LHCN-M2 (cell line): ENCODE measurements at regions not wholly inside any gene's neighbourhood (a gene's known extent, or its start where the extent isn't known, plus 50 kb on each side); places are given as distances from the start of the nearest gene placed in this dataset.

ENCODE experiments used
- DNase-seq: peaks from one replicate; pipeline ENCODE4 v3.0.0-alpha.2; 2012; ENCODE audit warnings: low read depth

DNA sequence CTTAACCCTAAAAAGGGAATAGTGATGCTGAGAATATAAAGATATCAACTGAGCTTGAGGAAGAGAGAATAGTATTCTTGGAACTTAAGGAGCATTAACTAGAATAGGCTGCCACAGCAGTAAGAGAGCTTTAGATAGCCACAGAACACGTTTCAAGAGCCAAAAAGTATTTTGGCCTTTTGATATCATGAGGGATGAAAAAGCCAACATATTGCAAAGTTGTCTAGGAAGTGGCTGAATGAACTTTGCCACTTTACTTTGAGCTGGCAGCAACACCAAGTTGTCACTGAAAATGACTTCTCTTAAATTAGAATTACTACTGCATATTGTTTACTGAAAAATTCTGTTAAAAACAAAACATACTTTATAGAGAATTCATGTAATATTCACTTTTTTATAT lies 1476.2 kb downstream of the MRPL39 start:
- no peak for DNase-seq

DNA sequence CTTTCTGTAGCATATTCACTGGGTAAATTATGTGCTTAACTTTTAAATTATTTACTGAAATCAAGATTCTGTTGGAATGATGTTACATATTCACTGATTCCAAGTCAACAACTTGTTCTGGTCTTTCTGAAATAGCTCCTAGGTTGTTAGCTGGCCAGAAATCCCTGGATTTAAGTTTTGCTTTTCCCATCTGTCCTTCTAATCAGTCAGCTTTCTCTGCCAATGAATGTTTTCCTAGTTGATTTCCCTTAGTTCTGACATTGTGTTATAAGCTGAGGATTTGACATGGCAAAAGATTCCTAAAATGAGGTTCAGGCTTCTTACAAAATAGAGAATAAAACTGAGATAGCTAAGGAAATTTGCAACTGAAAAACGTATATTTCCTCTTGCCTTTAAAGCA lies 1479.6 kb downstream of the MRPL39 start:
- no peak for DNase-seq

DNA sequence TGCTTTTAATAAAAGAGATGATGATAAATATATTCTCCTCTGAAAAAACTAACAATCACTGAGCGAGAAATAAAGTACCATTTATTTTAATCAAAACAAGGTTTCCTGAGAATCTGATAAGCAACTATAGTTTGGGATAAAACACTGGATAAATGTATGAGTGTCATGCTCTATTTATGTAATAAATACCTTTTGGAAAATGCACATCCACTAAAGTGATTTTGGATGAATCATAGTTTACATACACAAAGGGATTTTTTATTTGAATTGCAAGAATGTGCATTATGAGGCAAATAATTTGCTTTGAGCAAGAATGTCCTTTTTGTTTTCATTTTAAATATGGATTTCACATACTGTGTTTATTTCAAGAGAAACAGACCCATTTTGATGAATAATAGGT lies 1483.5 kb downstream of the MRPL39 start:
- DNase-seq, result no peak

DNA sequence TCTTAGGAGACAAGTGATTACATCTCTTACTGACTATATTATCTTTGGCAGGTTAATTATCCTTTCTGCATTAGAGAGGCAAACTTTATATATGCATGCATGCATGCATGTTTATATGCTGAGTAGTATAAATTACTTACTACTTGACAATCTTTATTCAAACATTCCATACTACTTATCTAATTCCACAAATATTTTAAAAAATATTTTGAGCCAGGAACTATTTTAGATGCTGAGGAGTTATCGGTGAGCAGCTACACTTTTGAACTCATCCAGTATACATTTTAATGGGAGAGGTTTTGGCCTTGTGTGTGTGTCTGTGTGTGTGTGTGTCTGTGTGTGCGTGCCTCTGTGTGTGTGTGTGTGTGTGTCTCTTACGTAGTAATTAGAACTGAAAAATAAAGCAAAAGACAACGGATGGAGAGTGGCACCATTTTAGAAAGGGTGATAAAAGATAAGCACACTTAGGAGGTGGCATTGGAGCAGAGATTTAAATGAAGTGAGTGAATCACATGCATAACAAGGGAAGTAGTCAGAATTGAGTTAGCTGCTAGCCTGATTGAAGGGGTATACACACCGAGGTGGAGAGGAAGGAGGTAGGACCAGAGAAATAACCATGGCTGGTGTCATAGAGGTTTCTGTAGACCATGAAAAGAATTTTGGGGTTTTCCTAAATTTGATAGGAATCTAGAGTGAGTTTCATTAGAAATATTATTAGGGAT lies 1488.4 kb downstream of the MRPL39 start:
- no peak for DNase-seq

DNA sequence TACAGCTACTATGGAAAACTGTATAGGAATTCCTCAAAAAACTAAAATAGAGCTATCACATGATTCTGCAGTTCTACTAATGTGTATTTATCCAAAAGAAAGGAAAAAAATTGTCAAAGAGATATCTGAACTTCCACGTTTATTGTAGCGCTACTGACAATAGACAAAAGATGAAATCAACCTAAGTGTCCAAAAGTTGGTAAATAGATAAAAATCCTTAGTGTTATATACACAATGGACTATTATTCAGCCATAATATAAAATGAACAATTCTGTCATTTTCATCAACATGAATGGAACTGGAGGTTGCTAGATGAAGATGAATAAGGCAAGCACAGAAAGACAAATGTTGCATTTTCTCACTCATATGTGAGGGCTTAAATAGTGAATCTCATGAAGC lies 1492.1 kb downstream of the MRPL39 start:
- no peak for DNase-seq

DNA sequence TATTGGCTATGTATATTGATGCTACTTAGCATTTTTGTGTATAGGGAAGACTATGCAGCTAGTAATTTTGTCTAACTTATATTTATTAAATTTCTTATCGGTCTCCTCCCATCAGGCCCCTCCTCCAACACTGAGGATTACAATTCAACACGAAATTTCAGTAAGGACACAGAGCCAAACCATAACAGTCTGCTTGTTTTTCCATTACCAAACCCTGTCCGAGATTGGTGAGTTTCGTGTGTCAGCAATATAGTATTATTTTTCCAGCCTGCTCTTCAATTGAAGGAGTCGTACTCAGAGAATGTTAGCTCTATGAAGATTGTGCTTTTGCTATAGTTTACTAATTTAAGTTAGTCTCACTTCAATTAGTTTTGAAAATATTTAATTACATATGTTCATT lies 1495.3 kb downstream of the MRPL39 start:
- DNase-seq, result no peak

DNA sequence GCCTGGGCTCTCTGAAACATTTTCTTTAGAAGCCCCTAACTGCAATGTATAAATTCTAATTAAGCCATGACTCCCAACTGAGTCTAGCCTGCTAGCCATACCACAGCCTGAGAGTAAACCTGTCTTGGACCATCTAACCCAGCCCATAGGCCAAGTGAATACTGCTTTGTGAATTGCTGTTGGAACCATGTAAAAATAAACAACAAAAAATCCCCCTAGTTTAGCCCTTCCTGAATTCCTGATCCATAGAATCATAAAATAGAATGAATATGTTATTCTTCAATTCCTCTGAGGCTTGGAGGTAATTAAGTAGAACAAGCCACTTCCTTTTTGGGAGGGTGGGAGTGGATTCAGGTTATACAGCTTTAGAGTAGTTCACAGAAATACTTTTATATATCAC lies 1496.4 kb downstream of the MRPL39 start:
- no peak for DNase-seq

DNA sequence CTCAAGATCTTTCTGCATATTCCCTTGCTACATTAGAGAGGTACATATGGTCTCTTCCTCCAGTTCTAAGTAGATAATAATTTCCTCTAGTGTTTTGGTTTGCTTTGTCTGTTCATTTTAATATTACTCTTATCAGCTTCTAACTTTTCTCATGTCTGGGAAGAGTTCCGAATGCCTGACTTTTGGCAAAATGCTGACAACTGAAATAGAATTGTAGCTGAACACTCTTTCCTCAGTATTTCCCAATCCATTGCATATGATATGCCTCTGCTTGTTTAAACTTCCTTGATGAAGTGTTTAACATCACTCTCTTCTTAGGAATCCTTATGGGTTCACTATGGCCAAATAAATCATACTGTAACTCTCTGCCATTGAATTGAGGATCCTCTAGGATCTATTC lies 1510.1 kb downstream of the MRPL39 start:
- no peak for DNase-seq

DNA sequence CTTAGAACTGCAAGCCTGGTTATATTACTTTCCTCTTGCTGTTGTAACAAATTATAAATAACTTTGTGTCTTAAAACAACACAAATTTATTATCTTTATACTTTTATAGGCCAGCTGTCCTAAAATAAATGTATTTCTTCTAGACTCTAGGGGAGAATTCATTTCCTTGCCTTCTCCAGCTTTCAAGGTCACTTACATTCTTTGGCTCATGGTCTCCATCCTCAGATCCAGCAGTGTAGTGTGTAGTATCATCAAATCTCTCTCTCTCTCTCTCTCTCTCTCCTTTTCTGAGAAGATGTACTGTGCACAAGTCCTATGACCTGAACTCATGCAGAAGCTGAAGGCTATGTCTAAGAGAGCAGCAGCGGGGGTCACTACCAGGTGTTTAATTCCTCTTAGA lies 1510.6 kb downstream of the MRPL39 start:
- no peak for DNase-seq

DNA sequence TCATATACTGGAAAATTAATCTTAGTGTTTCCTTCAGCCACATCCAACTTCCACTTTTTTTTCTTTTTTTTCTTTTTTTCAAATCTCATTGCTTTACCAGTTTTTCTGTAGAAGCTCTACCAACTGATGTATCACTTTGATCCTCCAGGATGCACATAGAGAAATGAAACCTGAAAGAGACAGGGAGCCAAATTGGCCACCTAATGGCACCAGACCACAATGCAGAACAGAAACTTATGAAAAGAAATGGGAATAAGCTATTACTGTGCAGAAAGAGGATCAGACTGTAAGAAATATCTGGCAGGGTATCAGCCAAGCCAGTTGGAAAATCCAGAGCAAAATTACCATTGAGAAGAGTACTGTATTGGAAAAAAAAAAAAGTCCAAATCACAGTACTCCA lies 1514.2 kb downstream of the MRPL39 start:
- no peak for DNase-seq

DNA sequence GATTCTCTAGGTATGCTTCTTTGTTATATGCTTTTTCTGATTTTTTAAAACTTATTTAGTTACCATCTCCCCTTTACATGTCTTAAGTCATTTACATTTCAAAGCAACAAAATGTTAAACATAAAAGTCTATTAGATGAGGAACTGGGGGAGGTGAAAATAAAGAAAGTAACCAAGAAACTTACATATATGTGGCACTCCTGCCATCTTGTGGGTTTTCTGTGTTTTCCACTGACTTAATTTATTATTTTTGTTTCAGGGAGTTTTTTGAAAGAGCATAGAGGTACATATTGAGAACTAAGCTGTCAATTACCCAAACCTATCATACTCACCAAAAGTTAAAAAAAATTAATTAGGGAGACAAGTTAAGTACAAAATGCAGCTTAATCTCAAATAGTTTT lies 1531.1 kb downstream of the MRPL39 start:
- DNase-seq, result no peak

DNA sequence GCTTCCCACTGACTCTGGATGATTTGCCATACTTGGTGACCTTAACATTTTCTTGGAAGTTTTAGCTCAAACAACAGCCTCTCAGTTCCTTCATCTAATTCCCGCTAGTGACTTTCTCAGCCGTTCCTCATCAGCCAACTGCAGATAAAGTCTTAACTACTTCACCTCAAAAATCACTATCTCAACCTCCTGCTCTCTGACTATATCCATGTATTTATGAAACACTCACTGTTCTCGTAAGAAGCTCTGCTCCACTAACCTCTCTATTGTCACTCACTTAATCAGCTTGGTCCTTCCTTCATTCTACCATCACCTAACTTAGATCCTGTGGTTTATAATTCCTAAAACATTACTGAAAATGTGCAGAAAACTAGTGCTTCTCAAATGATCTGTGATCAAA lies 1551.6 kb downstream of the MRPL39 start:
- DNase-seq, result no peak

DNA sequence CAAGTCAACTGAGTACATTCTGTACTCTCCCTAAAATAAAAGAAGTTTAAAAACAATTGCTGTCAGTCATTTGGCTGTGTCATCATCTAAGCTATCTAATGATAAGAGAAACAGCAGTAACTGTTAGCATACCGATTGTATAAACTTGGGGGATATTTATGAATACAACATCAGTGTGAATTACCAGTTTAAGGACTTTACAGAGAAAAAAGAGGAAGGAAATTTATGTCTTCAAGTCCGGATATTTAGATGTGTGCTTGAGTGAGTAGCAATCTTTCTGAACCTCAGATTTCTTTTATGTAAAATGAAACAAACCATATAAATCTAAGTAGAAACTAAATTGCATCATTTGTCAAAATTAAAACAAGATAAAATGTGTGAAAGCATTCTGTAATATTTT lies 1557.0 kb downstream of the MRPL39 start:
- no peak for DNase-seq

DNA sequence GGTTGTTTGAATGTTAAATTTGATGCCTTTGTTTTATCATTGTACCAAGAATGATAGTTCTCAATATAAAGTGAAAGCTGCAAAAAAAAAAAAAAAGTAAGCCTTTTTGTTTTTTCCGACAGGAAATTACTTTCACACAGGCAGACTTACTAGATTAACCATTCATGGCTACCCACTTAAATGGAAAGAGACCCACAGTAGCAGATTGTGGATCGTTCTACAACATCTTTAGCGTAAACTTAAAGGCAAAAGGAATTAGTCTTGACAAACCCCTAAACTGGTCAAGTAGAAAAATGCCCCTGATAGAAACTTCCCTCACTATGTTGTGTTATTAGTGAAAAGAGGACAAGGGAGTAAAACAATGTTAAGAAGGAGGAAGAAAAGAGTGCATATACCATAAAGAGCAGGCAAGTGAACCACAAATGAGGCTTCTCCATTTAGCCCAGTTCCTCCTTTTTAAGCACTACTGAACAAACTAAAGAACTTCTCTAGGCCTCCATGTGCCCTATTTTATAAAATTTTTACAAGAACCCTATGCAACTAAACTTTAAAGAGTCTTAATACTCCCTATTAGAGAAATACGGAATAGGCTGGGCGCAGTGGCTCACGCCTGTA lies 1560.3 kb downstream of the MRPL39 start:
- no peak for DNase-seq

DNA sequence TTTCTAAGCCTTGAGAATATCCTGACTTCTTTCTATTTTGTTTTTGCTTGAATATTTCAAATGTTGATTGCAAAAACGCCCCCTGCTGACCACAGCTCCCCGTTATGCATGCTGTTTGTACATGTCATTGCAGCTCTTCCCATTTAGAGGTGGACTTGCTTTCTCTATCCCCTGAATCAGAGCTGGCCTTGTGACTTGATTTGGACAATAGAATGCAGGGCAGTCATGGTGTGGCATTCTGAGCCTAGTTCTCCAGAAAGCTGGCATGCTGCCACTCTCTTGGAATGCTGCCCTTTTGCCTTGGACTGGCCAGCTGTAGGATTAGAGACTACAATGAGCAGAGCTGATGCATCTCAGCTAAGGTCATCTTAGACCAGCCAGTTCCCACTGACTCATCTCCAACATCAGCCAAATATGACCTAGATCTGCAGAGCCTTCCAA lies 1561.5 kb downstream of the MRPL39 start:
- no peak for DNase-seq

DNA sequence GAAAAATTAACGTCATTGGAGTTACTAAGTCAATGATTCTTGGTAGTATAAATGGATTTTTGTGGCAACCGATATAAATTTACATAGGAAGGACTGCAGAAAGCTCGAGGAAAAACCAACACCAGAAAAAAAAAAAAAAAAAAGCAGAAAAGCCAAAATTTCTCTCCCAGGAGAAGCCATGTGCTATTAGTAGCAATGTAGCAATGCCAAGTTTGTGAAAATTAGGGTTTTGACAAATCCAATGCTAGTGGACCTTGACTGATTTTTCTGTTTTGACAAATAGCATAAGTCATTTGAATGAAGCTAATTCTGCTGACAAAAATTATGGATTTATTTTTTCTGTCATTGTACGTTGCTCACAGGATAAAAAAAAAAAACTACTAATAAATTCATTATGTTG lies 1561.9 kb downstream of the MRPL39 start:
- no peak for DNase-seq

DNA sequence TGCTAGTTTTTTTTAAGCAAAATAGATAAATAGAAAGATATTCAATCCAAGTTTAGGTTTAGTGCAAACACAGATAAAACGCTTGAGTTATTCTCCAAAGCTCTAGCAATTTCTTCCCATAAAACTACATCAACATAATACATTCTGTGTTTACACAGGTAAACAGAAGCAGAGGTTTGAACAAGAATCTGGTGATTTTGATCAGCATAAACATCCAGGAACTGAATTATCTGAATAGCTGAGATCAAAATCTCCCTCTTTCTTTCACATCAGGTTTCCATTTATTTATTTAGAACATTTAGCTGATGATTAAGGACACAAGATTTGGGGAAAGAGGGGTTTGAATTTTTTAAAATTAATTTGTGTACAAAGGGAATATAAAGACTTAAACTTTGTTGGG lies 1564.6 kb downstream of the MRPL39 start:
- no peak for DNase-seq

DNA sequence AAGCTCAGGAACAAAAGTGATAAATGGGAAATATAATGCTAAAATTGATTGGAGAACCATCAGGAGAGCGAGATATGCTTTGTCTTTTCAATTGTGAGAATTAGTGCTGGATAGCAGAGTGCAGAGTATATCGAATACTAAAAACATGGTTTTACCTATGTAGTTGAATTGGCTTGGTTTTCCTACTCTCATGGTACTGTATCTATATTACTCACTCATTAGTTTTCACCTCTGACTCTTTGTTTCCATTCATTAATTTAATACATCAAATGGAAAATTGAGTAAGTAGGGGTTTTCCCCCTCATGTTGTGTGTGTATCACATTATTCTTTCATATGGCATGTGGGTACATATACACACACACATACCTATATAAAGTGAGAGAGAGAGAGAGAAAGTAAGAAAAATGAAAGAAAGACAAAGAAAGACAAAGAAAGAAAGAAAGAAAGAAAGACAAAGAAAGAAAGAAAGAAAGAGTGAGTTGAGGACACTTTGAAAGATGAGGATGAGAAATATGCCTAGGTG lies 1574.5 kb downstream of the MRPL39 start:
- no peak for DNase-seq

DNA sequence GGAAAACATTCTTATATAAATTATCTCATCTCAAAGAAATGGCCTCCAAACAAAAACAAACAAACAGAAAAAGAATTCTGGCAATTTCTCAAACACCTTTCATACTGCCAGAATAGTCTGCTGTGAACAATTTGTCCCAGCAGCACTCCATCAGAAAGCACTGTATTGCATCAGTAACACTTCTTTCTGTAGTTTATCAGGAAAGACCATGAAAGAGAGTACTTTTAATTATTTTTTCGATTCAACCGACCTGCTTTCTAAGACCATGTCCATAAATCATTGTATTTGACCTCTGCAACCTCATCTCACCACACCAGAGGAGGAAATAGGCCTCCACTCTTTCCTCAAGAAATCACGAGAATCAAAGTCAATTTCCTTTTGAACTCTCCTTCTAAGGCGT lies 1579.9 kb downstream of the MRPL39 start:
- DNase-seq, result no peak

DNA sequence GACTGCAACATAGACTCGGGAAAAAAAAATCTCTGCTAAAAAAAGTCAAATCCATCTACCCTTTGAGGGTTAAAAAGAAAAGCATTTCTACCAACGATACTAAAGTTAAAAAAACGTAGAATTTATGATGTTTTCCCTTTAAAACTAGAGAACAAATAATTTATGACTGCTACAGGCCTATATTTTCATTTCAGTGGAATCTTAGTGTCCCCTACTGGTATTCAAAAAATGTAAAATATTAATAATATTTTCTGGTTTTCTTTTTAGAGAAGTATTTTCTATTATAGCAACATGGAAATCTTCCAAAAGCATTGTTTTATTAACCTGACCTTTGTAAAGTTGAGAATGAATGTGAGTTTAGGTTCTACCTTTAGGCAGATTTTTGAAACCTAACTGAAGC lies 1582.2 kb downstream of the MRPL39 start:
- no peak for DNase-seq

DNA sequence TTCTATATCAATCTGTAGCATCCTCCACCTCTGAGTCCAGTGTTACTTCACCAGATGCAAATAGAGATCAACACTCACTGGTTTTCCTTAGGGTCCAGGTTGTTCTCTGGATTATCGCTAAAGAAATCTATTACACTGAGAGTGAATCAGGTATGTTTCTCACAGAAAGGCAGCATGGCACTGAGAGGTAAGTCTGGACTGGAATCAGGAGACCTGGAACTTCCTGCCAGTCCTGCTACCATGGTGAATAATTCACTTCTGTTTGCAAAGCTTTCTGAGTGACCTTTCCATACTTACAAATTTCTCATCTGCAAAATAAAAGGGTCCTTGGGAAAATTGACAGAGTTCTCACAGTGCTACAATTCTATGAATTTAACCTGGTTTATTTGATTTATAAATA lies 1583.3 kb downstream of the MRPL39 start:
- DNase-seq, result no peak

DNA sequence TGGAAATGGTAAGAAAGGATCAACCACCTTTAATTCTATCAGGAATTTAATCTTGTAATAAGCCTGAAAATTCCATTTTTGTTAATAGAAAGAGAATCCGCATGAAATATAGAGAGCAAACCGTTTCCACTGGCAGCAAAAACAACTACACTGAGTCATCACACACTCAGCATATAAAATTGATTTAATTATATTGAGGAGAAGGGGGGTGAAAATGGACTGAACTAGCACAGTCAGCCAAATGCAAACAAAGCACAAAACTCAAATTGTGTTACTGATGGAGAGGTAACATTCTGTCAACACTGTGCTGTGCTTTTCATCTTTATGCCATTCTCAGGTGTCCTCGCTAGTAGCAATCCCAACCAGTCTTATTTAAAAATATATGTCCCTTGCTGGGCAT lies 1583.9 kb downstream of the MRPL39 start:
- DNase-seq, result no peak

DNA sequence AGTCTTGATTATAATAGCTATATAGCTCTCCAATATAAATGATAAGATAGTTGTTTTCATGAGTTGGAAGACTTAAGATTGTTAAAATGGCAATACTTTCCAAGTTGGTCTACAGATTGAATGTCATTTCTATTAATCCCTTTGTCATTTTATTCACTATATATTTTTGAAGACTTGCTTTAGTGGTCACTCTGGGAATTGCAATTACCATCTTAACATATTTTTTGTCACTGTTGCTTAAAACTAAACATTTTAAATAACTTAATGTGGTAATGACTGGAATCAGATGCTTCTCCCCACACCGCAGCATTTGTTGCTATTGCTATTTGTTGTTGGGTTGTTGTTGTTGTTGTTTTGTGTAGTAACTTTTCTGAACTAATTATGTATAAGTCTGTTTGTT lies 1592.9 kb downstream of the MRPL39 start:
- no peak for DNase-seq

DNA sequence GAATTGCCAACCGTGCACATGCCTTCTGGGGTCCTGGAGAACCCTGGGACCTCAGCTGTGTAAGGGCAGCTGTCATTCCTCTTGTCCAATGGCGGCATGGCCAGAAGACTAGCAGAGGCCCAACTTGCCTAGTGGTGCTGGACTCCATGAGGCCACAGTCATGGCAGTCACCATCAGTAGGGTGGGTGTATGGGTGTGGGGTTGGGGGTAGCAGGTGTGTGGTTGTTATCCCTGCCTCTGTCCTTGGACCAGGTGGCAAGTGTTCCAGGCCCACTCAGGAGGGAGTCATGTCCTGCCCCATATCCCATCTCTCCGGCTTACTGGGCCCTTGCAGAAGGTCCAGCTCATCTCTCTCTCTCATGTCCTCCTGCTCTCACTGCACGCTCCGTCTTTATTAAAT lies 1596.2 kb downstream of the MRPL39 start:
- no peak for DNase-seq
